Keratinocyte (primary cell): ENCODE measurements at regions not wholly inside any gene's neighbourhood (a gene's known extent, or its start where the extent isn't known, plus 50 kb on each side); places are given as distances from the start of the nearest gene placed in this dataset.
"Not testable (repeated sequence)": the region's sequence is repeated elsewhere in the genome, so short reads cannot be mapped to it uniquely, and the experiment has no call there.

Experiments used
- DNase-seq: peaks from one replicate; pipeline ENCODE4 v3.0.0-alpha.2; 2011; ENCODE audit warnings: low read depth, missing footprints, low spot score
- FAIRE-seq: peaks from 2 replicates; lab custom pipeline; 2011; peaks lifted over from hg19 to GRCh38; lab: Jason Lieb, UNC
- H2AFZ ChIP-seq: 2 replicates; pipeline ENCODE4 v1.6.0; 2012; ENCODE audit warnings: low read length, control low read depth, inconsistent platforms; ENCODE audit not compliant: control insufficient read depth
- H3K27ac ChIP-seq: 2 replicates; pipeline ENCODE4 v1.5.1; 2011; ENCODE audit warnings: low read length; ENCODE audit not compliant: control insufficient read depth, insufficient read depth
- H3K27me3 ChIP-seq: 3 replicates; pipeline ENCODE4 v1.6.0; 2011; ENCODE audit warnings: low read length; ENCODE audit not compliant: control insufficient read depth, insufficient read depth; ENCODE audit errors: extremely low read depth
- H3K36me3 ChIP-seq, 2 experiments: 2 replicates in 1 of 2; 3 replicates in 1 of 2; pipeline ENCODE4 v1.5.1; 2011; ENCODE audit warnings: low read length in 2 of 2, mild to moderate bottlenecking in 1 of 2; ENCODE audit not compliant: control insufficient read depth in 2 of 2, insufficient read depth in 2 of 2; ENCODE audit errors: extremely low read depth in 1 of 2
- H3K4me1 ChIP-seq: 3 replicates; pipeline ENCODE4 v1.5.1; 2011; ENCODE audit warnings: low read length; ENCODE audit not compliant: control insufficient read depth, insufficient read depth; ENCODE audit errors: extremely low read depth
- H3K4me2 ChIP-seq: 3 replicates; pipeline ENCODE4 v1.6.0; 2011; ENCODE audit warnings: low read depth, low read length; ENCODE audit not compliant: control insufficient read depth, insufficient read depth; ENCODE audit errors: extremely low read depth
- H3K4me3 ChIP-seq, 3 experiments: fragments of 200-600 bp in 1 of 3; sonication (generic) in 1 of 3; 2 replicates in 2 of 3; 3 replicates in 1 of 3; pipeline ENCODE4 v1.5.1; 2011 to 2016; ENCODE audit warnings: low read length in 3 of 3, mild to moderate bottlenecking in 3 of 3, control low read depth in 2 of 3, inconsistent platforms in 1 of 3, low read depth in 1 of 3, mixed read lengths in 1 of 3, mixed run types in 1 of 3, moderate library complexity in 1 of 3; ENCODE audit not compliant: control insufficient read depth in 2 of 3, insufficient read depth in 2 of 3; ENCODE audit errors: extremely low read depth in 1 of 3
- H3K79me2 ChIP-seq: 2 replicates; pipeline ENCODE4 v1.6.0; 2012; ENCODE audit warnings: low read length; ENCODE audit not compliant: control insufficient read depth, insufficient read depth
- H3K9ac ChIP-seq: 3 replicates; pipeline ENCODE4 v1.6.0; 2011; ENCODE audit warnings: low read length; ENCODE audit not compliant: control insufficient read depth, insufficient read depth; ENCODE audit errors: extremely low read depth
- H3K9me1 ChIP-seq: 3 replicates; pipeline ENCODE4 v1.6.0; 2011; ENCODE audit warnings: low read length; ENCODE audit not compliant: control insufficient read depth, insufficient read depth; ENCODE audit errors: extremely low read depth
- H3K9me3 ChIP-seq: 2 replicates; pipeline ENCODE4 v1.5.1; 2012; ENCODE audit warnings: low read depth, low read length; ENCODE audit not compliant: control insufficient read depth
- H4K20me1 ChIP-seq: 3 replicates; pipeline ENCODE4 v1.6.0; 2011; ENCODE audit warnings: low read length; ENCODE audit not compliant: control insufficient read depth, insufficient read depth; ENCODE audit errors: extremely low read depth
- EZH2 ChIP-seq: IDR thresholded peaks from one replicate; pipeline ENCODE4 v1.6.1; 2012; ENCODE audit warnings: inconsistent platforms, mild to moderate bottlenecking, low read length, moderate library complexity
- dilution Hi-C: fragments of 300-500 bp; cut with MboI; formaldehyde crosslinking; loops from one replicate; pipeline ENCODE4 v1.7.0; 2020; ENCODE audit warnings: low sequenced_read_pairs; ENCODE audit not compliant: extremely low pct_ligation_motif_present
- TF ChIP-seq, protein P1 (sequence below), 3 experiments: IDR thresholded peaks in 1 of 3; conservative IDR thresholded peaks in 1 of 3; optimal IDR thresholded peaks in 1 of 3; 2 replicates in 2 of 3; 3 replicates in 1 of 3; pipeline versions ENCODE3 to v1.5.1; 2011; ENCODE audit warnings: low read length in 3 of 3, mild to moderate bottlenecking in 3 of 3, moderate library complexity in 2 of 3, control low read depth in 1 of 3, inconsistent platforms in 1 of 3; ENCODE audit not compliant: insufficient read depth in 2 of 3; ENCODE audit errors: extremely low read depth in 1 of 3

DNA sequence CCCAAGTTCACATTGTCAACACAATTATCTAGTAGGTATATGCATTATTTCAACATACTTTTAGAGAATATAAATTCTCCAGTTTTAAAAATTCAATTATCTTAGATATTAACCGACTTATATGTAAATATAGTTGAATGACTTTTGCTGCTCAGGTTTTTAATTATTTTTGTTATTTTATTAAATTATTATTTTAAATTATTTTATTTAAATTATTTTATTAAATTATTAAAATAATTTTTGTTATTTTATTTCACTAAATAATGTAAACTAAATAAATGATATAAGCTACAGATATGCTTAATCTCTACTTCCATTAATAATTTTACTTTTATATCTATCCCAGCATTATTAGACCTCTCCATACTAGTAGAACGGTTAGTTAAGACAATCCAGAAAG, 544.3 kb upstream of the ARRDC3 start:
- H2AFZ ChIP-seq = no peak overlapping the region
- DNase-seq = no peak
- no peak overlapping the region for H3K4me2 ChIP-seq
- H3K4me1 ChIP-seq = no peaks in the 10 kb centered on the region
- no peak overlapping the region for H3K4me3 ChIP-seq
- H3K27ac ChIP-seq = no peak overlapping the region
- no peaks in the 10 kb centered on the region for H3K36me3 ChIP-seq
- dilution Hi-C loops = no loop called here
- H3K9ac ChIP-seq = no peak overlapping the region
- H3K79me2 ChIP-seq = no peaks in the 10 kb centered on the region
- H4K20me1 ChIP-seq = no peaks in the 10 kb centered on the region
- no peaks in the 10 kb centered on the region for H3K27me3 ChIP-seq
- FAIRE-seq = no peak
- H3K9me3 ChIP-seq = no peaks in the 10 kb centered on the region
- no peaks in the 10 kb centered on the region for H3K9me1 ChIP-seq
- no peak for TF ChIP-seq EZH2

DNA sequence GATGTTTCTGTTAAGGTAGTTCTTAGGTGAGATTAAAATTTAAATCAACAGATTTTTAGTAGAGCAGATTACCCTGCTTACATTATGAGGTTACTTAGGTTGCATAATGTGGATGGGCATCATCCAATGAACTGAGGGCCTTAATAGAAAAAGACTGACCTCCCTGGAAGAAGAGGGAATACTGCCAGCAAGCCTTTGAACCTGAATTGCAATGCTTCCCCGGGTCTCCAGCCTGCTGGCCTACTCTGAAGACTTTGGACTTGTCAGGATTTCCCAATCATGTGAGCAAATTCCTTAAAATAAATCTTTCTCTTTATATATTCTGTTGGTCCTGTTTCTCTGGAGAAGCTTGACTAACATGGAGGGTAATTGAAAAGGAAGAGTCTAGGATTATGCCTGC, 542.1 kb upstream of the ARRDC3 start:
- Histone ChIP-seq H3K79me2 (no peaks in the 10 kb centered on the region), H3K9me1 (no peaks in the 10 kb centered on the region), H3K4me1 (no peaks in the 10 kb centered on the region), H3K4me3 (no peak overlapping the region), H3K9me3 (no peaks in the 10 kb centered on the region), H2AFZ (no peak overlapping the region), H4K20me1 (no peaks in the 10 kb centered on the region), H3K27ac (no peak overlapping the region), H3K9ac (no peak overlapping the region), H3K4me2 (no peak overlapping the region), H3K36me3 (no peaks in the 10 kb centered on the region), H3K27me3 (no peaks in the 10 kb centered on the region)
- DNase-seq = no peak
- TF ChIP-seq, protein P1, sequence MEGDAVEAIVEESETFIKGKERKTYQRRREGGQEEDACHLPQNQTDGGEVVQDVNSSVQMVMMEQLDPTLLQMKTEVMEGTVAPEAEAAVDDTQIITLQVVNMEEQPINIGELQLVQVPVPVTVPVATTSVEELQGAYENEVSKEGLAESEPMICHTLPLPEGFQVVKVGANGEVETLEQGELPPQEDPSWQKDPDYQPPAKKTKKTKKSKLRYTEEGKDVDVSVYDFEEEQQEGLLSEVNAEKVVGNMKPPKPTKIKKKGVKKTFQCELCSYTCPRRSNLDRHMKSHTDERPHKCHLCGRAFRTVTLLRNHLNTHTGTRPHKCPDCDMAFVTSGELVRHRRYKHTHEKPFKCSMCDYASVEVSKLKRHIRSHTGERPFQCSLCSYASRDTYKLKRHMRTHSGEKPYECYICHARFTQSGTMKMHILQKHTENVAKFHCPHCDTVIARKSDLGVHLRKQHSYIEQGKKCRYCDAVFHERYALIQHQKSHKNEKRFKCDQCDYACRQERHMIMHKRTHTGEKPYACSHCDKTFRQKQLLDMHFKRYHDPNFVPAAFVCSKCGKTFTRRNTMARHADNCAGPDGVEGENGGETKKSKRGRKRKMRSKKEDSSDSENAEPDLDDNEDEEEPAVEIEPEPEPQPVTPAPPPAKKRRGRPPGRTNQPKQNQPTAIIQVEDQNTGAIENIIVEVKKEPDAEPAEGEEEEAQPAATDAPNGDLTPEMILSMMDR (optimal IDR thresholded peaks at IDR 0.05 in 1 of 3, IDR thresholded peaks at IDR 0.05 in 1 of 3, conservative IDR thresholded peaks at IDR 0.05 in 1 of 3; ENCODE audit: extremely low read depth in 1 of 3, insufficient read depth in 2 of 3, low read length in 3 of 3) = no peak
- no peak for TF ChIP-seq EZH2
- dilution Hi-C loops = no loop called here
- FAIRE-seq = no peak

DNA sequence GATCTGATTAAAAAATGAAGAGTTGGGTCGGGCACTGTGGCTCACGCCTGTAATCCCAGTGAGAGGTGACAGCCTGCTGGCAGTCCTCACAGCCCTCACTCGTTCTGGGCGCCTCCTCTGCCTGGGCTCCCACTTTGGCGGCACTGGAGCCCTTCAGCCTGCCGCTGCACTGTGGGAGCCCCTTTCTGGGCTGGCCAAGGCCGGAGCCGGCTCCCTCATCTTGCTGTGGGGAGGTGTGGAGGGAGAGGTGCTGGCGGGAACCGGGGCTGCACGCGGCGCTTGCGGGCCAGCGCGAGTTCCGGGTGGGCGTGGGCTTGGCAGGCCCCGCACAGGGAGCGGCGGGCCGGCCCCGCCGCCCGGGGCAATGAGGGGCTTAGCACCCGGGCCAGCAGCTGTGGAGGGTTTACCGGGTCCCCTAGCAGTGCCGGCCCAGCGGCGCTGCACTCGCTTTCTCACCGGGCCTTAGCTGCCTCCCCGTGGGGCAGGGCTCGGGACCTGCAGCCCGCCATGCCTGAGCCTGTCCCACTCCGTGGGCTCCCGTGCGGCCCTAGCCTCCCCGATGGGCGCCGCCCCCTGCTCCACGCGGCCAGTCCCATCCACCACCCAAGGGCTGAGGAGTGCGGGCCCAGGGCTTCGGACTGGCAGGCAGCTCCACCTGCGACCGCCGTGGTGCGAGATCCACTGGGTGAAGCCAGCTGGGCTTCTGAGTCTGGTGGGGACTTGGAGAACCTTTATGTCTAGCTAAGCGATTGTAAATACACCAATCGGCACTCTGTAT, 534.1 kb upstream of the ARRDC3 start:
- H3K79me2 ChIP-seq, H3K4me3 ChIP-seq, H3K9me3 ChIP-seq, H3K4me2 ChIP-seq, H3K9ac ChIP-seq, H3K27ac ChIP-seq, H3K36me3 ChIP-seq, H3K9me1 ChIP-seq, H4K20me1 ChIP-seq, H3K27me3 ChIP-seq, FAIRE-seq, dilution Hi-C loops, H3K4me1 ChIP-seq, H2AFZ ChIP-seq, DNase-seq: not testable (repeated sequence)
